ENCODE measurements at regions not wholly inside any gene's neighbourhood (a gene's known extent, or its start where the extent isn't known, plus 50 kb on each side); places are given as distances from the start of the nearest gene placed in this dataset.

GRCh38 chr14:38973083-38973700 is 129.8 kb downstream of the SEC23A start:
- DNase-seq: no peak
- Histone ChIP-seq H3K36me3 (no peaks in the 10 kb centered on the region), H3K27me3 (ENCODE audit: low read depth) (no peaks in the 10 kb centered on the region), H3K9me3 (no peaks in the 10 kb centered on the region), H3K27ac (no peak overlapping the region), H3K4me3 (no peak overlapping the region), H3K4me1 (no peaks in the 10 kb centered on the region)
- no peak for TF ChIP-seq CTCF (IDR thresholded peaks at IDR 0.05)
- intact Hi-C loops (cut with DNase I): no loop called here
- ATAC-seq: no peak

- Histone ChIP-seq H3K27me3 (ENCODE audit: low read depth) (no peaks in the 10 kb centered on the region), H3K4me3 (no peak overlapping the region), H3K27ac (no peak overlapping the region), H3K4me1 (no peaks in the 10 kb centered on the region), H3K9me3 (no peaks in the 10 kb centered on the region), H3K36me3 (no peaks in the 10 kb centered on the region)
- intact Hi-C loops (cut with DNase I): no loop called here
- ATAC-seq (no peak), DNase-seq (no peak)
- no peak for TF ChIP-seq CTCF (IDR thresholded peaks at IDR 0.05)
Measured at GRCh38 chr14:38972511-38972910, 130.5 kb downstream of the SEC23A start.

GRCh38 chr14:38971258-38971921 is 131.6 kb downstream of the SEC23A start:
- H3K9me3 ChIP-seq: no peaks in the 10 kb centered on the region
- H3K27me3 ChIP-seq (ENCODE audit: low read depth): no peaks in the 10 kb centered on the region
- no peak overlapping the region for H3K4me3 ChIP-seq
- intact Hi-C loops (cut with DNase I): no loop called here
- no peaks in the 10 kb centered on the region for H3K4me1 ChIP-seq
- H3K27ac ChIP-seq: no peak overlapping the region
- ATAC-seq (no peak), DNase-seq (no peak)
- no peak for TF ChIP-seq CTCF (IDR thresholded peaks at IDR 0.05)
- no peaks in the 10 kb centered on the region for H3K36me3 ChIP-seq

- no peaks in the 10 kb centered on the region for H3K9me3 ChIP-seq
- H3K27ac ChIP-seq: no peak overlapping the region
- DNase-seq (no peak), ATAC-seq (no peak)
- intact Hi-C loops (cut with DNase I): no loop called here
- no peak overlapping the region for H3K4me3 ChIP-seq
- no peaks in the 10 kb centered on the region for H3K4me1 ChIP-seq
- no peaks in the 10 kb centered on the region for H3K27me3 ChIP-seq (ENCODE audit: low read depth)
- TF ChIP-seq CTCF (IDR thresholded peaks at IDR 0.05): no peak
- H3K36me3 ChIP-seq: no peaks in the 10 kb centered on the region
Measured at GRCh38 chr14:38964630-38965029, 138.4 kb downstream of the SEC23A start.

- no peaks in the 10 kb centered on the region for H3K36me3 ChIP-seq
Measured at GRCh38 chr14:38960946-38961531, 142.0 kb downstream of the SEC23A start.

More at GRCh38 chr14:38960946-38961531, 142.0 kb downstream of the SEC23A start:
- Histone ChIP-seq H3K27ac (no peak overlapping the region), H3K4me1 (no peaks in the 10 kb centered on the region), H3K4me3 (no peak overlapping the region), H3K27me3 (ENCODE audit: low read depth) (no peaks in the 10 kb centered on the region), H3K9me3 (no peaks in the 10 kb centered on the region)
- intact Hi-C loops (cut with DNase I): no loop called here
- DNase-seq (no peak), ATAC-seq (no peak)
- no peak for TF ChIP-seq CTCF (IDR thresholded peaks at IDR 0.05)
